ENCODE measurements at regions not wholly inside any gene's neighbourhood (a gene's known extent, or its start where the extent isn't known, plus 50 kb on each side); places are given as distances from the start of the nearest gene placed in this dataset.

DNA sequence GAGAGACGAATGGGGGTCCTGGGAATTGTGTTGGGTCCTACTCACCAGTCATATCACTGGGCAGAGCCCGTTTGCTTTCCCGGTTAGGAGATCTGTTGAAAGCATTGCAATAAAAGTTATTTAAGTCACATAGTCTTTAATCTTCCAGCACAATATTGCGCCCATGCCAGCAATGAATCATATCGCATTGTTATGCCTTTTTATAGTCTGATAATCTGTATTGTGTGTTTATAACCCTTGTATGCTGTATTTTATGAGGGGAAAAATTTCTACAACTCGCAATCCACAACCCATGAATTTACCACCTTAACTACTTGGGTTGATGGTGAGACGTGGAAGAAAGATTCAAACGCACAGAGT is 211.9 kb upstream of the SMIM21 start:
- TF ChIP-seq, protein P1, sequence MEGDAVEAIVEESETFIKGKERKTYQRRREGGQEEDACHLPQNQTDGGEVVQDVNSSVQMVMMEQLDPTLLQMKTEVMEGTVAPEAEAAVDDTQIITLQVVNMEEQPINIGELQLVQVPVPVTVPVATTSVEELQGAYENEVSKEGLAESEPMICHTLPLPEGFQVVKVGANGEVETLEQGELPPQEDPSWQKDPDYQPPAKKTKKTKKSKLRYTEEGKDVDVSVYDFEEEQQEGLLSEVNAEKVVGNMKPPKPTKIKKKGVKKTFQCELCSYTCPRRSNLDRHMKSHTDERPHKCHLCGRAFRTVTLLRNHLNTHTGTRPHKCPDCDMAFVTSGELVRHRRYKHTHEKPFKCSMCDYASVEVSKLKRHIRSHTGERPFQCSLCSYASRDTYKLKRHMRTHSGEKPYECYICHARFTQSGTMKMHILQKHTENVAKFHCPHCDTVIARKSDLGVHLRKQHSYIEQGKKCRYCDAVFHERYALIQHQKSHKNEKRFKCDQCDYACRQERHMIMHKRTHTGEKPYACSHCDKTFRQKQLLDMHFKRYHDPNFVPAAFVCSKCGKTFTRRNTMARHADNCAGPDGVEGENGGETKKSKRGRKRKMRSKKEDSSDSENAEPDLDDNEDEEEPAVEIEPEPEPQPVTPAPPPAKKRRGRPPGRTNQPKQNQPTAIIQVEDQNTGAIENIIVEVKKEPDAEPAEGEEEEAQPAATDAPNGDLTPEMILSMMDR (conservative IDR thresholded peaks at IDR 0.05 in 1 of 2, IDR thresholded peaks at IDR 0.05 in 1 of 2; ENCODE audit: low read depth in 1 of 2, low read length in 2 of 2) = no peak
- TF ChIP-seq EZH2 (IDR thresholded peaks at IDR 0.05; ENCODE audit: low read length, missing control alignments) = no peak

Data from fibroblast of lung (primary cell).